ENCODE measurements at regions not wholly inside any gene's neighbourhood (a gene's known extent, or its start where the extent isn't known, plus 50 kb on each side); places are given as distances from the start of the nearest gene placed in this dataset.

DNA sequence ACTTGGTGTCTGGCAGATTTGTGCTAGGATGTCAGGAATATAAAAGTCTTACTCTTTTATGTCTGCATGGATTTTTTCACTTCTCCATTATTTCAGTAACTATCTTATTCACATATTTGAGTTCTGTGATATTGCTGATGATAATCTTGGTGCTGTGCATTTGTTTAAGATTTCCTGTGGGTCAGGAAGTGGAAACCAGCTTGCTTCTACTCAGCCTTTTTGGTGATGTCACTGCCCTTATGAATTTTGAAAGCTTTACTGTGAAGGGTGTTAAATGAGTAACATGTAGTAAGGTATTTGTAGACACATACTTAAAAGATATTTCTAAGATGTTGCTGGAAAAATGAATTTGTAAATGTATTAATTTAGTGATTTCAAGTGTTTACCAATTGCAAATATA, 69.5 kb upstream of the VOPP1 start:
- Histone ChIP-seq H3K36me3 (ENCODE audit: insufficient read depth, low read length) (no peaks in the 10 kb centered on the region), H3K9me3 (ENCODE audit: insufficient read depth, low read depth, low read length) (no peaks in the 10 kb centered on the region), H3K9me2 (replicated peaks; ENCODE audit: low read depth, low read length) (no peaks in the 10 kb centered on the region), H3K4me3 (ENCODE audit: low read length, poor library complexity, severe bottlenecking) (peak overlapping the region; percentile 30), H3F3A (ENCODE audit: low read depth) (no peaks in the 10 kb centered on the region), H3K79me2 (ENCODE audit: insufficient read depth, low read length) (no peaks in the 10 kb centered on the region), H4K20me1 (ENCODE audit: insufficient read depth, low read length, poor library complexity, severe bottlenecking) (no peaks in the 10 kb centered on the region), H3K4me1 (ENCODE audit: insufficient read depth, low read length, poor library complexity, severe bottlenecking) (peaks cover 11% of the 10 kb centered on the region), H2AFZ (ENCODE audit: low read length) (no peak overlapping the region), H3K9ac (ENCODE audit: low read depth, low read length, poor library complexity, severe bottlenecking) (no peak overlapping the region), H3K27me3 (ENCODE audit: insufficient read depth, low read length, poor library complexity, severe bottlenecking) (no peaks in the 10 kb centered on the region), H3K4me2 (ENCODE audit: low read depth, low read length, poor library complexity, severe bottlenecking) (peak overlapping the region; percentile 68)
- TF ChIP-seq, protein P1, sequence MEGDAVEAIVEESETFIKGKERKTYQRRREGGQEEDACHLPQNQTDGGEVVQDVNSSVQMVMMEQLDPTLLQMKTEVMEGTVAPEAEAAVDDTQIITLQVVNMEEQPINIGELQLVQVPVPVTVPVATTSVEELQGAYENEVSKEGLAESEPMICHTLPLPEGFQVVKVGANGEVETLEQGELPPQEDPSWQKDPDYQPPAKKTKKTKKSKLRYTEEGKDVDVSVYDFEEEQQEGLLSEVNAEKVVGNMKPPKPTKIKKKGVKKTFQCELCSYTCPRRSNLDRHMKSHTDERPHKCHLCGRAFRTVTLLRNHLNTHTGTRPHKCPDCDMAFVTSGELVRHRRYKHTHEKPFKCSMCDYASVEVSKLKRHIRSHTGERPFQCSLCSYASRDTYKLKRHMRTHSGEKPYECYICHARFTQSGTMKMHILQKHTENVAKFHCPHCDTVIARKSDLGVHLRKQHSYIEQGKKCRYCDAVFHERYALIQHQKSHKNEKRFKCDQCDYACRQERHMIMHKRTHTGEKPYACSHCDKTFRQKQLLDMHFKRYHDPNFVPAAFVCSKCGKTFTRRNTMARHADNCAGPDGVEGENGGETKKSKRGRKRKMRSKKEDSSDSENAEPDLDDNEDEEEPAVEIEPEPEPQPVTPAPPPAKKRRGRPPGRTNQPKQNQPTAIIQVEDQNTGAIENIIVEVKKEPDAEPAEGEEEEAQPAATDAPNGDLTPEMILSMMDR (conservative IDR thresholded peaks at IDR 0.05; ENCODE audit: low read length) = no peak
- TF ChIP-seq EZH2phosphoT487 (IDR thresholded peaks at IDR 0.05; ENCODE audit: borderline replicate concordance) = no peak

DNA sequence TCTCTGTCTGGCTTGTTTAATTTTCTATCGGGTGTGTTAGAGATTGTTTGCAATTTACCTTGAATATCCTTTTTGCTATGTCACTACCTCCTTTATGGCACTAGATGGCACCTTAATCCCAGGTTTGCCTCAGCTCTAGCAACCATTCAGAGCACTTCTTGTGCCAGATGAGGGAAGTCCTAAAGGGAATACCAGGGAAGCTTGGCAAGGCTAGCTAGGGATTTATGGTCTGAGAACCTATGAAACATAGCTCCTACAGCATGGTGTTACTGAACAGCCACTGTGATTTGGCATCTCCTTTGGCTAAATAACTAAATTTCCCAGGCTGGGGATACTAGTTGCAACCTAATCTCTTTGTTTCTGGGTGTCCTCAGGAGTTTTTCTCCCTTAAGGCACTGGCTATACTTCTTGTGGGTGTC, 69.0 kb upstream of the VOPP1 start:
- no peaks in the 10 kb centered on the region for H3F3A ChIP-seq (ENCODE audit: low read depth)
- H2AFZ ChIP-seq (ENCODE audit: low read length) = no peak overlapping the region
- H3K4me2 ChIP-seq (ENCODE audit: low read depth, low read length, poor library complexity, severe bottlenecking) = peak overlapping the region; percentile 68
- no peak for TF ChIP-seq EZH2phosphoT487 (IDR thresholded peaks at IDR 0.05; ENCODE audit: borderline replicate concordance)
- TF ChIP-seq, protein P1 (conservative IDR thresholded peaks at IDR 0.05; ENCODE audit: low read length) = peak; percentile 89
- no peaks in the 10 kb centered on the region for H3K9me2 ChIP-seq (replicated peaks; ENCODE audit: low read depth, low read length)
- H3K79me2 ChIP-seq (ENCODE audit: insufficient read depth, low read length) = no peaks in the 10 kb centered on the region
- H3K4me1 ChIP-seq (ENCODE audit: insufficient read depth, low read length, poor library complexity, severe bottlenecking) = peaks cover 11% of the 10 kb centered on the region
- peak overlapping the region; percentile 30 for H3K4me3 ChIP-seq (ENCODE audit: low read length, poor library complexity, severe bottlenecking)
- H4K20me1 ChIP-seq (ENCODE audit: insufficient read depth, low read length, poor library complexity, severe bottlenecking) = no peaks in the 10 kb centered on the region
- H3K36me3 ChIP-seq (ENCODE audit: insufficient read depth, low read length) = no peaks in the 10 kb centered on the region
- H3K9me3 ChIP-seq (ENCODE audit: insufficient read depth, low read depth, low read length) = no peaks in the 10 kb centered on the region
- H3K27me3 ChIP-seq (ENCODE audit: insufficient read depth, low read length, poor library complexity, severe bottlenecking) = no peaks in the 10 kb centered on the region
- H3K9ac ChIP-seq (ENCODE audit: low read depth, low read length, poor library complexity, severe bottlenecking) = no peak overlapping the region

DNA sequence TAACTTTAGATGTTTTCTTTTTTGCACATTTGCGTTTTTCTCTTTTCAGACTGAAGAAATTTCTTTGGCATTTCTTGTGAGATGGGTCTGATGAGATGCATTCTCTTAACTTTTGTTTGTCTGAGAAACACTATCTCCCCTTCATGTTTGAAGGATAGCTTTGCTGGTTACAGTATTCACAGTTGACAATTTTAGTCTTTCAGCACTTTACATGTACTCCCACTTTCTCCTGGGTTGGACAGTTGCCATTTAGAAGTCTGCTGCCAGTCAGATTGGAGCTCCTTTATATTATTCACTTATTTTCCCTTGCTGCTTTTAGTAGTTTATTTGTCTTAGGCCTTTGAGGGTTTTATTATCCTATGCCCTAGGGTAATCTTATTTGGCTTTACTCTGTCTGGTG, 67.3 kb upstream of the VOPP1 start:
- Histone ChIP-seq H3K79me2 (ENCODE audit: insufficient read depth, low read length) (no peaks in the 10 kb centered on the region), H2AFZ (ENCODE audit: low read length) (no peak overlapping the region), H3K4me3 (ENCODE audit: low read length, poor library complexity, severe bottlenecking) (no peak overlapping the region), H3K9ac (ENCODE audit: low read depth, low read length, poor library complexity, severe bottlenecking) (no peak overlapping the region), H3K9me2 (replicated peaks; ENCODE audit: low read depth, low read length) (no peaks in the 10 kb centered on the region), H3K27me3 (ENCODE audit: insufficient read depth, low read length, poor library complexity, severe bottlenecking) (no peaks in the 10 kb centered on the region), H3K9me3 (ENCODE audit: insufficient read depth, low read depth, low read length) (no peaks in the 10 kb centered on the region), H4K20me1 (ENCODE audit: insufficient read depth, low read length, poor library complexity, severe bottlenecking) (no peaks in the 10 kb centered on the region), H3F3A (ENCODE audit: low read depth) (no peaks in the 10 kb centered on the region), H3K36me3 (ENCODE audit: insufficient read depth, low read length) (no peaks in the 10 kb centered on the region), H3K4me1 (ENCODE audit: insufficient read depth, low read length, poor library complexity, severe bottlenecking) (peaks cover 11% of the 10 kb centered on the region), H3K4me2 (ENCODE audit: low read depth, low read length, poor library complexity, severe bottlenecking) (no peak overlapping the region)
- no peak for TF ChIP-seq EZH2phosphoT487 (IDR thresholded peaks at IDR 0.05; ENCODE audit: borderline replicate concordance)
- TF ChIP-seq, protein P1 (conservative IDR thresholded peaks at IDR 0.05; ENCODE audit: low read length) = no peak

Measured in Loucy (cell line).